CD14-positive monocyte (primary cell): ENCODE measurements at regions not wholly inside any gene's neighbourhood (a gene's known extent, or its start where the extent isn't known, plus 50 kb on each side); places are given as distances from the start of the nearest gene placed in this dataset.

Source experiments
- DNase-seq, 3 donors: peaks; one replicate each; pipeline ENCODE4 v3.0.0-alpha.2; 2011 to 2022
- H2AFZ ChIP-seq: 2 replicates; pipeline ENCODE4 v1.6.0; 2012; ENCODE audit warnings: mild to moderate bottlenecking, low read depth, low read length, inconsistent platforms; ENCODE audit not compliant: insufficient read depth, poor library complexity, severe bottlenecking
- H3K27ac ChIP-seq, 2 donors: 1 replicate in 1 of 2; 2 replicates in 1 of 2; pipeline ENCODE4 v1.5.1; 2012 to 2013; ENCODE audit warnings: low read length in 2 of 2, control low read depth in 1 of 2, inconsistent platforms in 1 of 2, low read depth in 1 of 2, mild to moderate bottlenecking in 1 of 2
- H3K27me3 ChIP-seq, 2 donors: one replicate each; pipeline versions ENCODE4 v1.6.0 to v1.6.1; 2011 to 2013; ENCODE audit warnings: low read length in 2 of 2; ENCODE audit not compliant: control insufficient read depth in 2 of 2, insufficient read depth in 2 of 2
- H3K36me3 ChIP-seq, 2 donors: replicated peaks in 1 of 2; 1 replicate in 1 of 2; 2 replicates in 1 of 2; pipeline versions ENCODE4 v1.5.1 to v1.6.1; 2012 to 2013; ENCODE audit warnings: low read length in 2 of 2, control low read depth in 1 of 2, inconsistent platforms in 1 of 2, mild to moderate bottlenecking in 1 of 2; ENCODE audit not compliant: insufficient read depth in 2 of 2, control insufficient read depth in 1 of 2
- H3K4me1 ChIP-seq, 2 donors: 1 replicate in 1 of 2; 2 replicates in 1 of 2; pipeline versions ENCODE4 v1.5.1 to v1.6.1; 2012 to 2013; ENCODE audit warnings: low read length in 2 of 2, control low read depth in 1 of 2, inconsistent platforms in 1 of 2, mild to moderate bottlenecking in 1 of 2, moderate library complexity in 1 of 2; ENCODE audit not compliant: insufficient read depth in 2 of 2, control insufficient read depth in 1 of 2
- H3K4me2 ChIP-seq: replicated peaks from 2 replicates; pipeline ENCODE3; 2012; ENCODE audit warnings: low read length, moderate library complexity, mild to moderate bottlenecking; ENCODE audit not compliant: poor library complexity, severe bottlenecking; ENCODE audit errors: extremely low read depth
- H3K4me3 ChIP-seq, 3 experiments: fragments of 200-600 bp in 1 of 3; sonication (generic) in 1 of 3; replicated peaks in 1 of 3; 1 replicate in 2 of 3; 2 replicates in 1 of 3; pipeline ENCODE4 v1.5.1; 2011 to 2013; ENCODE audit warnings: low read length in 3 of 3, mild to moderate bottlenecking in 3 of 3, control low read depth in 2 of 3, low read depth in 2 of 3, inconsistent platforms in 1 of 3, moderate library complexity in 1 of 3
- H3K79me2 ChIP-seq: 2 replicates; pipeline ENCODE4 v1.6.0; 2012; ENCODE audit warnings: mild to moderate bottlenecking, control low read depth, inconsistent platforms, low read length, moderate library complexity; ENCODE audit not compliant: insufficient read depth
- H3K9ac ChIP-seq: 2 replicates; pipeline ENCODE4 v1.6.0; 2017; ENCODE audit warnings: low read length, mild to moderate bottlenecking; ENCODE audit not compliant: insufficient read depth, poor library complexity, severe bottlenecking
- H3K9me3 ChIP-seq, 2 donors: replicated peaks in 1 of 2; 1 replicate in 1 of 2; 2 replicates in 1 of 2; pipeline versions ENCODE4 v1.5.1 to v1.6.1; 2012 to 2013; ENCODE audit warnings: low read length in 2 of 2, control low read depth in 1 of 2; ENCODE audit not compliant: control insufficient read depth in 1 of 2, insufficient read depth in 1 of 2
- H4K20me1 ChIP-seq: 2 replicates; pipeline ENCODE4 v1.6.0; 2012; ENCODE audit warnings: mild to moderate bottlenecking, low read length, control low read depth, moderate library complexity; ENCODE audit not compliant: insufficient read depth
- H3K27ac Mint-ChIP-seq, 7 donors: one replicate each; pipeline ENCODE4 v1.8.0; 2020; ENCODE audit warnings: mild to moderate bottlenecking in 7 of 7, mixed read lengths in 7 of 7, moderate library complexity in 6 of 7, inconsistent platforms in 2 of 7
- H3K27me3 Mint-ChIP-seq, 3 donors: one replicate each; pipeline ENCODE4 v1.8.0; 2021 to 2022; ENCODE audit warnings: low read depth in 3 of 3, mild to moderate bottlenecking in 3 of 3, mixed read lengths in 3 of 3, moderate library complexity in 3 of 3, inconsistent platforms in 1 of 3
- H3K36me3 Mint-ChIP-seq, 2 donors: one replicate each; pipeline ENCODE4 v1.8.0; 2020; ENCODE audit warnings: mixed read lengths in 2 of 2, inconsistent platforms in 1 of 2, mild to moderate bottlenecking in 1 of 2
- H3K4me1 Mint-ChIP-seq: one replicate; pipeline ENCODE4 v1.8.0; 2020; ENCODE audit warnings: mild to moderate bottlenecking, mixed read lengths
- H3K4me3 Mint-ChIP-seq, 2 donors: one replicate each; pipeline ENCODE4 v1.8.0; 2020; ENCODE audit warnings: mild to moderate bottlenecking in 2 of 2, mixed read lengths in 2 of 2, moderate library complexity in 1 of 2
- H3K9me3 Mint-ChIP-seq, 7 donors: one replicate each; pipeline ENCODE4 v1.8.0; 2020 to 2022; ENCODE audit warnings: mixed read lengths in 7 of 7, mild to moderate bottlenecking in 6 of 7, moderate library complexity in 6 of 7, inconsistent platforms in 2 of 7
- WGBS: methylation state at CpG from one replicate; pipeline ENCODE4 v1.1.5; 2013; ENCODE audit warnings: missing lambda C conversion rate; ENCODE audit not compliant: insufficient coverage; 5-methylcytosine and 5-hydroxymethylcytosine counted together
- intact Hi-C, 2 donors: fragments of 100-400 bp; cut with micrococcal nuclease; formaldehyde crosslinking; loops; one replicate each; pipeline versions ENCODE4 v1.15.0 to v1.15.1; 2023
- TF ChIP-seq, protein P1 (sequence below): fragments of 200-600 bp; IDR thresholded peaks from one replicate; pipeline ENCODE4 v1.8.0; 2022; ENCODE audit warnings: antibody characterized with exemption, mild to moderate bottlenecking

DNA sequence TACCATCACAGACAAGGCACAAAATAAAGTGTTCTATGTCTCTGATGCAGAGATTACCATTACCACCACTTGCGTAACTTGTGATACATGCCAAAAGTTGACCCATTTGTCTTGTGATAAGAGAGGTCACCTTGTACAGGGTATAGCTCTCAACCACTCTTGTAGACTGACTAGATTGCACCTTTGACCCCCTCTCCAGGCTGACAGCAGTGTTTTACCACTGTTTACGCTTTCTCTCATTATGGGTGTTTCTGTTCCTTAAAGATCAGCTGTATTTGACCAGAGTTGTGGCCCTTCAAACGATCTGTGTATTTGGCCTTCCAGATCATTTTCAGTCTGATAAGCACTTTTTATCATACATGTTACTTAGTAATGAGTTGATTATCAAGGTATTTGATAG is 215.7 kb upstream of the HNMT start:
- H3K4me1 Mint-ChIP-seq: no peaks in the 10 kb centered on the region
- intact Hi-C loops: no loop called here
- Histone ChIP-seq H3K79me2 (no peaks in the 10 kb centered on the region), H3K4me2 (no peak overlapping the region), H3K9ac (no peak overlapping the region), H3K4me1 (no peaks in the 10 kb centered on the region), H3K36me3 (no peaks in the 10 kb centered on the region), H4K20me1 (no peaks in the 10 kb centered on the region), H3K27me3 (no peaks in the 10 kb centered on the region), H3K9me3 (no peaks in the 10 kb centered on the region), H2AFZ (no peak overlapping the region), H3K27ac (no peak overlapping the region), H3K4me3 (no peak overlapping the region)
- peaks cover 0 to 8% (median 0%) of the 10 kb centered on the region in 7 donors for H3K9me3 Mint-ChIP-seq
- TF ChIP-seq, protein P1, sequence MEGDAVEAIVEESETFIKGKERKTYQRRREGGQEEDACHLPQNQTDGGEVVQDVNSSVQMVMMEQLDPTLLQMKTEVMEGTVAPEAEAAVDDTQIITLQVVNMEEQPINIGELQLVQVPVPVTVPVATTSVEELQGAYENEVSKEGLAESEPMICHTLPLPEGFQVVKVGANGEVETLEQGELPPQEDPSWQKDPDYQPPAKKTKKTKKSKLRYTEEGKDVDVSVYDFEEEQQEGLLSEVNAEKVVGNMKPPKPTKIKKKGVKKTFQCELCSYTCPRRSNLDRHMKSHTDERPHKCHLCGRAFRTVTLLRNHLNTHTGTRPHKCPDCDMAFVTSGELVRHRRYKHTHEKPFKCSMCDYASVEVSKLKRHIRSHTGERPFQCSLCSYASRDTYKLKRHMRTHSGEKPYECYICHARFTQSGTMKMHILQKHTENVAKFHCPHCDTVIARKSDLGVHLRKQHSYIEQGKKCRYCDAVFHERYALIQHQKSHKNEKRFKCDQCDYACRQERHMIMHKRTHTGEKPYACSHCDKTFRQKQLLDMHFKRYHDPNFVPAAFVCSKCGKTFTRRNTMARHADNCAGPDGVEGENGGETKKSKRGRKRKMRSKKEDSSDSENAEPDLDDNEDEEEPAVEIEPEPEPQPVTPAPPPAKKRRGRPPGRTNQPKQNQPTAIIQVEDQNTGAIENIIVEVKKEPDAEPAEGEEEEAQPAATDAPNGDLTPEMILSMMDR: no peak
- H3K27me3 Mint-ChIP-seq: no peaks in the 10 kb centered on the region
- WGBS: no CpG with 5 or more reads among the region's 3 CpGs
- no peak for DNase-seq
- no peak overlapping the region for H3K27ac Mint-ChIP-seq
- no peaks in the 10 kb centered on the region for H3K36me3 Mint-ChIP-seq
- H3K4me3 Mint-ChIP-seq: no peak overlapping the region

DNA sequence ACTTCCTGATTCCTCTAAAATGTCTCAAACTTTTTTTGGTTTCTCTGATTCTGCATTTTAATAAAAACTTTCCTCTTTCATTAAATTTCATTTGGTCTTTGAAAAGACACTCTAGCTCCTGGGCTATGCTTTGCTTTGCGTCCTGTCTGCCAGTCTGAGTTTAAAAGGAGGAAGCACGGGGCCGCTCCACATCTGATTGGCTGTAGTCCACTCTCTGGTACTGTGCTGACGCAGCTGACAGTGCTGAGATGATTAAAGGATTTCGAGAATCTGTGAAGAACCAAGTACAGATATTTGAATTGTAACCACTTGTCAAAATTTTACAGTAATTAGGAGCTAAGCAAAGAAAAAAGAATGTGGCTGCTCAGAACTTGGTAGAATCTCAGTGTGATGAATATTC is 199.6 kb upstream of the HNMT start:
- H3K4me3 ChIP-seq: no peak overlapping the region
- intact Hi-C loops: no loop called here
- Mint-ChIP-seq H3K36me3 (no peaks in the 10 kb centered on the region), H3K4me1 (no peaks in the 10 kb centered on the region), H3K4me3 (no peak overlapping the region), H3K27ac (no peak overlapping the region), H3K9me3 (peaks cover 0 to 3% (median 1%) of the 10 kb centered on the region in 7 donors), H3K27me3 (no peaks in the 10 kb centered on the region)
- H3K9me3 ChIP-seq: no peaks in the 10 kb centered on the region
- no peaks in the 10 kb centered on the region for H4K20me1 ChIP-seq
- TF ChIP-seq, protein P1: no peak
- no peak overlapping the region for H3K4me2 ChIP-seq
- H3K9ac ChIP-seq: no peak overlapping the region
- no peaks in the 10 kb centered on the region for H3K79me2 ChIP-seq
- no peaks in the 10 kb centered on the region for H3K27me3 ChIP-seq
- no peak overlapping the region for H3K27ac ChIP-seq
- H3K36me3 ChIP-seq: no peaks in the 10 kb centered on the region
- H2AFZ ChIP-seq: no peak overlapping the region
- no peaks in the 10 kb centered on the region for H3K4me1 ChIP-seq
- WGBS: no CpG with 5 or more reads among the region's 5 CpGs
- DNase-seq: no peak
